HG03378 (cell line): ENCODE measurements at regions not wholly inside any gene's neighbourhood (a gene's known extent, or its start where the extent isn't known, plus 50 kb on each side); places are given as distances from the start of the nearest gene placed in this dataset.

Experiments used
- ATAC-seq: cut with Tn5 transposase; IDR thresholded peaks from one replicate; pipeline ENCODE4 v1.9.1; 2021; ENCODE audit warnings: mild to moderate bottlenecking, moderate library complexity; ENCODE audit not compliant: unreplicated experiment

DNA sequence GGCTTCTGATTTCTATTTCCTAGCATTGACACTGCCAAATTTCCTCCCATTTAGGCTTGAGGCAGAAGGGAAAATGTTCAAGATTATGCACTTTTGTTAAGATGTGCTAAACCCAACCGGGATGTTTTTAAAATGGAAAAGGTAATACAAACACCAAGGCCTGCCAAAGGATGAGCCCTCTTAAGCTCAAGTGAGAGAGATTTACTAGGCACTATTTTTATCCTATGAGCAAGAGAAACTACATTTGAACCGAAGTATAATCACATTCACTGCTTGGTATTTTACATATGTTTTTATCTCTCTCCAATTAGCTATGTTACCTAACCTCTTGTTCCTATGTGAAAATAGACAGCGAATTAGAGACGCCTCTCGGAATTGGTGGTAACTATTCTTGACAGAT is 295.8 kb downstream of the GABRB3 start:
- ATAC-seq: no peak

DNA sequence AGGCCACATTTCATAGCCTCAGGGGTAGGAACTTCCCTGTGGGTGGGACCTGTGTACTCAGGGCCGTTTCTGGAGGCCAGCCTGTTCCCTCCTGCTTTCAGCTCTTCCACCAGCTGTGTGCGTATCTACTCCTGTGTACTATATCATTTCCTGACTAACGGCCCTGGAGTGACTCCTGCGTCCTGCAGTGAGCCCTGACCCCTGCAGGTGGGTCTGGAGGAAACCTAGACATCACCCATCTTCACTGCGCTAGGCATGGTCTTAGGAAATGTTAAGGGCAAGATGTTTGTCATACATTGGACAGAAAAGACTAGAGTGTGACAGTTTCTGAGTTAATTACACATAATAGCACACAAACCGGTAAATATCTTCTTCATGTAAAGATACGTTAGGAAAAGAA is 297.3 kb downstream of the GABRB3 start:
- no peak for ATAC-seq

DNA sequence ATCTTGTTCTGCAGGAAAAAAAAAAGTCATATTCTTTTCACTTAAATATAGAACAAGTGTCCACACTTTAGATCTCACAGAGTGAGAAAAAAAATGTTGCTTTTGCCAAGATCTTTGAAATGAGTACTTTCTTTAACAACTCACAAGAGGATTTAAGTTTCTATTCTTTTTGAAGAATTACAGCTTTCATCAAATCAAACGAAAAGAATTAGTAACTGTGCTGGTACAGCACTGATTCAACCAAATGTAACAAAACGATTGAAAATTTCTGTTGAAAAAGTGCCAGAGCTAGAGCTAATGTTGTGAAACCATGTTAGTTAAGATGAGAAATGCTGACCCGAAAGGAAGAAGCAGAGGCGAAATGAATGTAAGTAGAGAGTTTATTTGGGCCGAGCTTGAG is 300.2 kb downstream of the GABRB3 start:
- ATAC-seq: no peak

DNA sequence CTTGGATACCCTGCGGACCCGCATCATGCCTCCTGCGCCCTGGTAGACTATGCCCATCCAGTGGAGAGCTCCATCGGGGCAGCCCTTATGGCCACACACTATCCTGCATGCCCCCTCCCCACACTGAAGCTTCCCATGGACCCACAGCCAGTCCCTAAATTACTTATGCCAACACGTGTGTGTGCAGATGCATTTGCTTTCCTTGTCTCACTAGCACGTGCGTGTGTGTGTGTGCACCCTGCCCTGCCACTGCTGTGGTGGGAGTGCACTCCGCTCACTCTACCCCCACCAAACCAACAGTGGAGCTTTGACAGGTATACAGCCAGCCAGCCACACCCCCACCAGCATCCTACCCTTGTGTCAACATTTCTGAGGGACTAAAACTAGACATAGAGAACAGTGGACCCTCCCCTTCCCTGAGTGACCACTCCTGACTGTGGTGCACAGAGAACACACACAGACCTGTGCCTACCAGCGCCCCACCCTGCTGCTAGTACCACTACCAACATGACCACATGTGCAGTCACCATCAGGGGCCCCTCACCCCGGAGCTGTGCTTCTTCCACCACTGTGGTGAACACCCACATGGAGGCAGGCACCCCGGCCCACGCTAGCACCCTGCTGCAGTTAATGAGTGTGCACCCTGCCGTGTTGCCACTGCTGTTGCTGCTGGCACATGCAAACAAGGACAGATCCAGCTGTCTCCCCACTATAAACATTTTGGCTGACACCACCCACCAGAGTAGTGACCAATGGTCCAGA is 310.8 kb downstream of the GABRB3 start:
- ATAC-seq: no peak

DNA sequence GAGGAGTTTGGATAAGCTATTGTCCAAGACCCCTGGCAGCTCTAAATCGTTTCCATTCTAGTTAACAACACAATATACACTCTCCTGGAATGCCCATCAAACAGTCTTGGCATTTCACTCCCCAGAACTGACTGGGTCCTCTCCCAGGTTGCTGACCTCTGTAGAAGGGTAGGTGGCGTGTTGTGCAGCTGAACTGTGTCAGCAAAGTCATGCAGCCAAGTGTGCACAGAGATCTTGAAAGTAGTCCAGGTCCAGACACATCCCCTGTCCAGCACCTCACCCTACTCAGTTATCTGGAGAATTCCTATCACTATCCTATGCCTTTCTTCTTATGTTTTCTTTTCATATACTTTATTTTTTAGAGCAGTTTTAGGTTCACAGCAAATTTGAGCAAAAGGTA is 312.7 kb downstream of the GABRB3 start:
- no peak for ATAC-seq

DNA sequence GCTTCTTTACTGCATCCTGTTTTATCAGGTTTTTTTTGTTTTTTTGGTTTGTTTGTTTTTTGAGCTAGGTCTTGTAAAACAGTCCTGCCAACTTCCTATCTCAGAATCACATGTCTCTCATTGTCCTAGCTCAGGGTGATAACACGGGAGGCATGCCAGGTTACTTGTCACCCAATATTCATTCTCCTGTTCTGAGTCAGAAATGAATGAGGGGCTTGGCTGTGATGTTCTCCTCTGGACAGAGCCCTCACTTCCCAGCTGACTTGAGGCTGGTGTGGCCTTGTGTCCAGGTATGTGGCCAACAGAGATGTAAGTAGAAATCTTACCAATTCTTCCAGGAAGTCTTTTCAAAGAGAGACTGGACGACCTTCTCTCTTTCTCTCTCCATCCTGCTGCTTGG is 317.0 kb downstream of the GABRB3 start:
- ATAC-seq: no peak

DNA sequence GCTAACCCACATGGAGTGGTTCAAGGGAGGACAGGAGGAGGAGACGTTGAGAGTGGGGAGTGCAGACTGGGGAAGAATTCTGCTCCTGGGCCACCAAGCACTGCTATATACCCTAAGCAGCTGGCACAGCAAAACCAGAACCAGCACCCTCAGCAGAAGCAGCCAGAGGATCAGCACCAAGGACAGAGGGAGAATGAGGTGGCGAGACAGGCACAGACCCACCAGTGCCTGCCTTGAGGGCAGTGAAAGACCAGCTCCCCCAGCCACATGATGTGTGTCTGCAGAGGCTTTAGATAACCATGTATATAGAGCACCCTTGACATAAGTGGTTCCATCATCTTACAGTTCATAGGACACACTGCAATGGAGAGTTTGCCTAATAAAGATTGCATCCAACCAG is 319.0 kb downstream of the GABRB3 start:
- no peak for ATAC-seq

DNA sequence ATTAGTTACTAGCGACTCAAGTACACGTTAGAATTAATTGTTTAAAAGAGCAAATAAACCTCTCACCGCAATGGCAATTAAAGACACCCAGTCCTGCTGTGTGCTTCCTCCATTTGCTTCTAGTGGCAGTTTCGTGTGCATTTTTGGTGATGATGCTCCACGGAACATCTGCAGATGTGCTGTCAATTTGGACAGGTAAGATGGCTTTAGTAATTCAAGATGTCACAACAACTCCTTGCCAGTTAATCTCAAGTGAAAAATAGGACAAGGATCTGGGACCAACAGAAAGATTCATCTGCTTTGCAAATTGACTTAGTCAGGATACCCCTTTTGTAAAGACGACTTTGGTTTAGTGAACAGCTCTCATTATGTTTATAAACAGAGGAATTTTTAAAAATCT is 320.9 kb downstream of the GABRB3 start:
- ATAC-seq: no peak

DNA sequence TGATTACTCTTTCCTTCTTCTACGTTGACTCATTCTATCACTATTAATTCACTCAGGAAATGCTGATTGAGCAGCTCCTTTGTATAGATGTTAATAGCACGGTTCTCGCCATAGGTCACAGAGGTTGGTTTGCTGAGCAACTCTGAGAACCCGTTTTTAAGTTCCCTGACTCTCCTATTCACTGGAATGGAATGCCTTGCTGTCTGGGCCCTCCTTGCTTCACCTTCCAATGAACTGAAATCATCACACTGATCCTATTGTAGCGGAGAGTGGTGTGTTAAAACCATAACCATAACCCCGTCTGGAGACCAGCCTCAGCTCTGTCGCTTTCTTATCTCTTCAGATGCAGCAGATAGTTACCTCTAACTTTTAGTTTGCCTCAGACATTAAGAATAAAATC is 323.6 kb downstream of the GABRB3 start:
- ATAC-seq: no peak

DNA sequence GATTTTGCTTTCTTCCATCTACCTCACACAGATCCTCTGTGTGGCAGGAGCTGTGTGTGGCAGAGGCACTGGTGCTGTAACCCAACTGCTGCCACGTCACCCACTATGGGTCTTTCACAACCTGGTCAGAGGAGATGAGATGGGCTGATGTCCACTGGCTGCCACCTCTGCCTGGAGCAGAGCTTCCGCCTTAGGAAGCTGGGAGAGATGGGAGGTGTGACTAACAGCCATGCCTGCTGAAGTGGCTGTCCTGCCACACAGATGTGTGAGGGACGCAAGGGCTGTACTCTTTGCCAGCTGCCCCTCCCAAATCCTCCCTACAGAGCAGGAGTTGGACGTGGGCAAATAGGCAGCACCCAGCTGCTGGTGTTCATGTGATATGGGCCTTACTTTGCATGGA is 329.5 kb downstream of the GABRB3 start:
- no peak for ATAC-seq

DNA sequence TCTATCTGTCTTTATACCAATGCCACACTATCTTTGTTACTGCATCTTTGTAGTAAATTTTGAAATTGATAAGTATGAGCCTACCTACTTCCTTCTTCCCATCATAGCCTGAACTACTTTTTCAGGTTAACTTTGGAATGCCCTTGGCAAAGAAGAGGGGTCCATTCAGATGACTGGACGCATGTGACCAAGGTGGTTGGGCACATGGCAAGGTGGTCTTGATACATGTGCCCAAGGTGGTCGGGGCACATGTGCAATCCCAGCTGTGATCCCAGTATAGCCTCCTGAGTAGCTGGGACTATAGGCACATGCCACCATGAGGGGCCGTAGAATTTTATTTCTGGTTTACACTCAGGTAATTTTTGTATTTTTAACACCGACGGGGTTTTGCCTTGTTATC is 330.2 kb downstream of the GABRB3 start:
- ATAC-seq: no peak

DNA sequence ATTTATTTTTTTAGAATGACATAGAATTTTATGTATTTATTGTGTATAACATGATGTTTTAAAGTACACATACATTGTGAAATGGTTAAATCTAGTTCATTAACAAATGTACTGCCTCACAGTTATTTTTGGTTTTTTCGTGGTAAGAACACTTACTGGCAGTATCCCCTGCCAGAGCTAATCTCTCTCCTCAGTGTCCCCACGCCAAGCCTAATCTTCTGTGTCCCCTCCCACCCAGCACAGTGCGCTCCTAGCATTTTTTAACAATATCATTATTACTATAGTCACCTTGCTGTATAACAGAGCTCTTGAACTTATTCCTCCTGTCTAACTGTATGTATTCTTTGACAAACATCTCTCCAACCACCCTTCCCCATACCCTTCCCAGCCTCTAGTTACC is 333.2 kb downstream of the GABRB3 start:
- no peak for ATAC-seq

DNA sequence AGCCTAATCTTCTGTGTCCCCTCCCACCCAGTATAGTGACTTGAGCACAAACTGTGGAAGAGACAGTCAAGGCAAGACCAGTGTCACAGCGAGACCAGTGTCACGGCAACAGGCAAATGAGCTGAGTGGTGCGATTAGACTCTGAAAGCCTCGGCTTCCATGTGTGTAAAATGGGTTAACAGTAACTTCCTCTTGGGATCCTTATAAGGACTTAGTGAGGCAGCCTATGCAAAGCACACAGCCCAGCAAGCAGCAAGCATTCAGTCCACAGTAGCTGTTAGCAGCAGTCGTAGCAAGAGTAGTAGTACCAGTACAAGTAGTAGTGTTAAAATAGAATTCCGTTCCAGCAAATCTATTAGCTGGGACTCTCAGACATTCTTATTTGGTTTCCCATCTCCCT is 334.1 kb downstream of the GABRB3 start:
- no peak for ATAC-seq

DNA sequence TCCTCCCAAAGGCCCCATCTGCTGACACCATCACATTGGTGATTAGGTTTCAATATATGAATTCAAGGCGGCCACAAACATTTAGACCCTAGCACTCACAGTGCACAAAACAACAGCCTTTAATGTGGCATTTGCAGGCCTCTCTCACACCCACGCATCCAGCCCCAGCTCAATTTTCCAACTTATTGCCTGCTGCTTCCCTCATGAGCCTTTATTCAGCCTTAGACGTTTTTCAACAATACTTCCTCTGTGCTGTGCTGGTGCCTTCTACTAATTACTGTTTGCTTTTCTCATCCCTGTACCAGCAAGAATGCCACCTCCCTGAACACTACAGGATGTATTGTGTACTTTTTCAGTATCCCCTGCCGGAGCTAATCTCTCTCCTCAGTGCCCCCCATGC is 334.6 kb downstream of the GABRB3 start:
- no peak for ATAC-seq

DNA sequence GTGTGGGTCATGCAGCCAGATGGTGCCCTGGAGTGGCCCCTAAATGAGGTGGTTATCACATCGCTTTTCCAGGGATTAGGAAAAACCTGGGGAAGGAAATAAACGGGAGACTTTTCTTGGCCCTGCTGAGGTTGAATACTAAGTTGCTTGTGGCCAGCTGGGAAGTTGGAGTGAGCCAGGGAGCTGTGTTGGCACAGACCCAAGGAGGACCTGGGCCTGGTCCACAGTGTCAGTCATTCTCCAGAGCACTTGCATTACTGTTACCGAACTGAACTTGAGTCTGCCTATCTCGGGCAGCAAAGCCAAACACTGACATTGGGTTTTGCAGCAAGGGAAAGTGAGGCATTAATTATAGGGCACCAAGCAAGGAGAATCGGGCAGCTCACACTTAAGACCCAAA is 339.0 kb downstream of the GABRB3 start:
- ATAC-seq: no peak

DNA sequence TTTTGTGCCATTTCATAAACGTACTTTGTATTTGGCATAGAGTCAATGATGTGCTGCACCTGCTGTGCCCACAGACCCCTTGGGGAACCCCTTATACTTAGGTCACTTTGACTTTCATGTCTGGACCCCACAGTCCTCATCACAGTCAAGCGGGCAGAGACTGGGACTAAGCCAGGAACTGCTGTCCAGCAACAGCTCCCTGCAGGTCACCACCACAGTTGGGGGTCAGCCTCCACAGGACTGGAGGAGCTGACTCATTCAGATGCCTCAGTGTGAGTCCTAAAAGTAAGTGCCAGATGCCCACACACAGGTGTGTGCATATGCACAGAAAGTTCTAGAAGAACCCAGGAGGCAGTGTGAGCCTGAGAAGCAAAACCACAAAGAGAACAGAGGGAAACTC is 339.8 kb downstream of the GABRB3 start:
- no peak for ATAC-seq

DNA sequence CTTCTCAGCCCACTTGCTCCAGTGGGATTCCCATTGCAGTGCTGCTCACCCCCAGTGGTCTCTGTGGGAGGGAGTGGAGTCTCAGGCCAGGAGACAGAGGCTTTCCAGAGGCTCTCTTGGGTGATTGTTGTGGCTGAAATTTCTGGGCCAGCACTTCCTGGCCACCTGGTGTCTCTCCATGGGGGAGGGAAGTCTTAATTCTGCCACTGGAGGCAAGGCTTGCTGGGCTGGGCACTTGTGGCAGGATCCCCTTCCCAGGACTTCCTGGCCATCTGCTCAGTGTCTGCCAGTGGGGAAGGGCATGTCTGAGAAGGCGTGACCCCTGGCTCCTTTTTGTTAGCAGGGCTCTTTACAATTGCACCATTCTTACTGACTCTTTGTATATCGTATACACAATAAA is 351.8 kb downstream of the GABRB3 start:
- ATAC-seq: no peak

DNA sequence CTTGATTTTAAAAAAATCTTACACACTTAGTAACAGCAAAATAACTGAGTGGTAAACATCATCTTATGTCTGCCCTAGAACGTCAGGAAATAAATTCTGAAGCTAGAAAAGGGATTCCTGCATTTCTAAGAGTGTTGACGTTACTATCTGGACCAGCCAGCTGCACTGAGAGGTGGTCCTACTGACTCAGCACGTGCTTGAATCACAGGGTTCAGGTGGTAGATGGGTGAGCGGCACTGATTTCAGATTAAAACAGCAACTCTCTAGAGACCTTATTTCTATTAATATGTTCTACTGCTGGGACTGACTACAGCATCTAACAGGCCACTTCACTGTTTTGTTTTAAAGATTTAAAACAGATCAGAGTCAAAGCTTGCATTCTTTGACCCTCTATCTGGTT is 377.2 kb downstream of the GABRB3 start:
- no peak for ATAC-seq

DNA sequence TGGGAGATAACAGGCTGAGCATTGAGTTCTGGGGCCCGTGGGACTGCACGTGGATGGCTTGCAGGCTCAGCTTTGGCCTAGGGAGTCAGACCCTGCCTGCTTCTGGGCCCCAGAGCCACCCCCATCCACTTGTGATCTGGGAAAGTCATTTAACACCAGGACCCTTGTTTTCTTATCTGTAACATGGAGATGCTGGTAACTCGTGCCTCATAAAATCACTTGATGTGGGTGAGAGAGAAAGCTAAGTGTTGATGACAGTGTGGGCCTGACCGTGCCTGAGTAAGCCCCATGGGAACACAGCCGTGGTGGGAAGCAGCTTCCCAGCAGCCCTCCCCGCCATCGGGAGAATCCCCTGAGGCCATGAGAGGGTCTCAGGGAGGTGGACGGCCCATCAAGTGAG is 378.1 kb downstream of the GABRB3 start:
- ATAC-seq: no peak

DNA sequence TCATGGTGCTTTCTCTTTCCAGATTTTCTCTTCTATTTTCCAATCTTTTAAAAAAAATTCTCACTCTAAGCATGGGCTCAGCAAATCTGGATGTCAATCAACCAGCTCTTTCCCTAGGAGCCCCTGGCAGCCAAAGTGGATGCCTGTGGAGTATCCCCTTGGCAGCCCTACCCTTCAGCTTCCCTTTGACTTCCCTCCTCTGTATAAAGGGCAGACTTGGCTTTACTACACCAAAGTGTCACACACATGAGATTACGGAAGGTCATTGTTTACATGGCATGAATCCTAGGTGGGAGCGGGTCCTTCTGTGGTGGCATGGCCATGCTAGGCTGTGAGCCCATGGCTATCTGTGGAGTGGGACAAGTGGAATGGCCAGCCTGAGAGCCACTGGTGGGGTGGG is 379.9 kb downstream of the GABRB3 start:
- ATAC-seq: no peak

DNA sequence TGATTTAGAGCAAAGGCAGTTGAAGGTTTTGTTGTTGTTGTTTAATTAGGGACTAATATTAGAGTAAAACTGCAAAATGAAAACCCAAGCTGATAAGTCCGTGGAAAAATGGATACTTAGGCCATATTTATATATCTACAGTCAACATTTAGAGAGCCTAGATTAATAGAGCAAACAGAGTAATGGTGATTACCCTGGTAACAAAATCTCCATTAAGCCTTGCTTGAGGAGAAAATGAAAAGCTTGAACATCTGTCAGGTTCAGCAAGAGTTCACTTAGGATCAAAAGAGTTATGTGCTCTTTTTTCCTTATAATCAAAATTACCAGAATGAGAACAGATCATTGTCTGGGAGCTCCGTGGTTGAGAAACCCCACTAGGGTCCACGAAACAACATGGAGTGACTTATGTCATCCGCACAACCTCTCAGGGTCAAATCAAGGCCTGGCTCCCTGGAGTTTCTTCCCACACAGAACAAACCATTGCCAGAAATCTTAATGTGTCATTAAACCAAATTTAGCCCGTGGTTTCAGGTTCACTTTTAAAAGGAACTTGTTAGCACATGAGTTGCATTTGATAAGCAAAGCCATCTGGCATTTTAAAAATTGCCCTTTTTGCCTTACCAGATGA is 381.2 kb downstream of the GABRB3 start:
- ATAC-seq: no peak

DNA sequence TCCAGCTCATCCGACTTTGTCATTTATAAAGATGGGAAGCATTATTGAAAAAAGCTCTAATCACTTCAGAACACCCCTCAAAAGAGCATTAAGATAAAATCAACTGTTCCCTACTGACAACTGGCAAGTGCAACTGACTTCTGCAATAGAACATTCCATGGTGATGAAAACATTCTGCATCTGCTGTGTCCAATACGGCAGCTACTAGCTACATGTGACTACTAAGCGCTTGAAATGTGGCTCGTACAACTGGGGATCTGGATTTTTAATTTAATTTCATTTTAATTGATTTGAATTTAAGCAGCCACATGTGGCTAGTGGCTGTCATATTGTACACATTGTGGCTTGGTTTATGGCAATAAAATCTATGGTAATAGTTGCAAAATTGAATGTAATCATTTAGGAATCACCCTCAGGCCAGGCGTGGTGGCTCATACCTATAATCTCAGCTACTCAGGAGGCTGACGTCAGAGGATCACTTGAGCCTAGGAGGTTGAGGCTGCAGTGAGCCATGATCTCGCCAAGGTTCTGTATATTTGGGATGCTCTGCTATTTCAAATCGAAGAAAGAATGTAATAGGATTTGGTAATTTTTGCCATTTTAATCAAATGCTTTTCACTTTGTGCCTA is 390.3 kb downstream of the GABRB3 start:
- ATAC-seq: no peak
